ENCODE measurements at regions not wholly inside any gene's neighbourhood (a gene's known extent, or its start where the extent isn't known, plus 50 kb on each side); places are given as distances from the start of the nearest gene placed in this dataset.

- no peak for ATAC-seq
- TF ChIP-seq, protein P1, sequence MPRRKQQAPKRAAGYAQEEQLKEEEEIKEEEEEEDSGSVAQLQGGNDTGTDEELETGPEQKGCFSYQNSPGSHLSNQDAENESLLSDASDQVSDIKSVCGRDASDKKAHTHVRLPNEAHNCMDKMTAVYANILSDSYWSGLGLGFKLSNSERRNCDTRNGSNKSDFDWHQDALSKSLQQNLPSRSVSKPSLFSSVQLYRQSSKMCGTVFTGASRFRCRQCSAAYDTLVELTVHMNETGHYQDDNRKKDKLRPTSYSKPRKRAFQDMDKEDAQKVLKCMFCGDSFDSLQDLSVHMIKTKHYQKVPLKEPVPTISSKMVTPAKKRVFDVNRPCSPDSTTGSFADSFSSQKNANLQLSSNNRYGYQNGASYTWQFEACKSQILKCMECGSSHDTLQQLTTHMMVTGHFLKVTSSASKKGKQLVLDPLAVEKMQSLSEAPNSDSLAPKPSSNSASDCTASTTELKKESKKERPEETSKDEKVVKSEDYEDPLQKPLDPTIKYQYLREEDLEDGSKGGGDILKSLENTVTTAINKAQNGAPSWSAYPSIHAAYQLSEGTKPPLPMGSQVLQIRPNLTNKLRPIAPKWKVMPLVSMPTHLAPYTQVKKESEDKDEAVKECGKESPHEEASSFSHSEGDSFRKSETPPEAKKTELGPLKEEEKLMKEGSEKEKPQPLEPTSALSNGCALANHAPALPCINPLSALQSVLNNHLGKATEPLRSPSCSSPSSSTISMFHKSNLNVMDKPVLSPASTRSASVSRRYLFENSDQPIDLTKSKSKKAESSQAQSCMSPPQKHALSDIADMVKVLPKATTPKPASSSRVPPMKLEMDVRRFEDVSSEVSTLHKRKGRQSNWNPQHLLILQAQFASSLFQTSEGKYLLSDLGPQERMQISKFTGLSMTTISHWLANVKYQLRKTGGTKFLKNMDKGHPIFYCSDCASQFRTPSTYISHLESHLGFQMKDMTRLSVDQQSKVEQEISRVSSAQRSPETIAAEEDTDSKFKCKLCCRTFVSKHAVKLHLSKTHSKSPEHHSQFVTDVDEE (CRISPR knock-in tag; IDR thresholded peaks at IDR 0.05): no peak
- TF ChIP-seq ISL1 (CRISPR knock-in tag; IDR thresholded peaks at IDR 0.05) (no peak), ESRRG (CRISPR knock-in tag; IDR thresholded peaks at IDR 0.05) (no peak), ZFP30 (CRISPR knock-in tag; IDR thresholded peaks at IDR 0.05) (no peak), CSRNP3 (CRISPR knock-in tag; IDR thresholded peaks at IDR 0.05) (no peak), ZNF565 (CRISPR knock-in tag; conservative IDR thresholded peaks at IDR 0.05; ENCODE audit: low read depth) (no peak), ARNTL (CRISPR knock-in tag; IDR thresholded peaks at IDR 0.05; ENCODE audit: borderline replicate concordance, low read depth) (no peak), GLIS3 (CRISPR knock-in tag; IDR thresholded peaks at IDR 0.05) (no peak), ZC3H10 (CRISPR knock-in tag; IDR thresholded peaks at IDR 0.05) (no peak), OSR1 (CRISPR knock-in tag; IDR thresholded peaks at IDR 0.05) (no peak), TCF4 (CRISPR knock-in tag; IDR thresholded peaks at IDR 0.05; ENCODE audit: borderline replicate concordance) (no peak), ZNF8 (CRISPR knock-in tag; IDR thresholded peaks at IDR 0.05) (no peak), ZFP3 (CRISPR knock-in tag; IDR thresholded peaks at IDR 0.05) (no peak), ZNF70 (CRISPR knock-in tag; IDR thresholded peaks at IDR 0.05) (no peak), TOX (CRISPR knock-in tag; IDR thresholded peaks at IDR 0.05; ENCODE audit: borderline replicate concordance) (no peak), CSDC2 (CRISPR knock-in tag; IDR thresholded peaks at IDR 0.05) (no peak), RARB (CRISPR knock-in tag; IDR thresholded peaks at IDR 0.05) (no peak)
Observed at GRCh38 chr14:29321646-29322045, 555.1 kb downstream of the FOXG1 start.

GRCh38 chr14:29339494-29340172, 573.0 kb downstream of the FOXG1 start:
- no peak for ATAC-seq

More at GRCh38 chr14:29339494-29340172, 573.0 kb downstream of the FOXG1 start:
- TF ChIP-seq ZNF70 (CRISPR knock-in tag; IDR thresholded peaks at IDR 0.05) (no peak), CSDC2 (CRISPR knock-in tag; IDR thresholded peaks at IDR 0.05) (no peak), ZFP3 (CRISPR knock-in tag; IDR thresholded peaks at IDR 0.05) (no peak), ZNF565 (CRISPR knock-in tag; conservative IDR thresholded peaks at IDR 0.05; ENCODE audit: low read depth) (no peak), PATZ1 (CRISPR knock-in tag; IDR thresholded peaks at IDR 0.05; ENCODE audit: borderline replicate concordance) (no peak), RARB (CRISPR knock-in tag; IDR thresholded peaks at IDR 0.05) (no peak), TOX (CRISPR knock-in tag; IDR thresholded peaks at IDR 0.05; ENCODE audit: borderline replicate concordance) (no peak), ESRRG (CRISPR knock-in tag; IDR thresholded peaks at IDR 0.05) (no peak), ZFP30 (CRISPR knock-in tag; IDR thresholded peaks at IDR 0.05) (no peak), CREB5 (CRISPR knock-in tag; IDR thresholded peaks at IDR 0.05; ENCODE audit: low read depth) (no peak), ZNF8 (CRISPR knock-in tag; IDR thresholded peaks at IDR 0.05) (no peak), ARNTL (CRISPR knock-in tag; IDR thresholded peaks at IDR 0.05; ENCODE audit: borderline replicate concordance, low read depth) (no peak), SNAI2 (CRISPR knock-in tag; IDR thresholded peaks at IDR 0.05) (no peak), GLIS3 (CRISPR knock-in tag; IDR thresholded peaks at IDR 0.05) (no peak), ZC3H10 (CRISPR knock-in tag; IDR thresholded peaks at IDR 0.05) (no peak), OSR1 (CRISPR knock-in tag; IDR thresholded peaks at IDR 0.05) (no peak), TCF4 (CRISPR knock-in tag; IDR thresholded peaks at IDR 0.05; ENCODE audit: borderline replicate concordance) (no peak)
- TF ChIP-seq, protein P1 (CRISPR knock-in tag; IDR thresholded peaks at IDR 0.05): no peak
- TF ChIP-seq, protein P2, sequence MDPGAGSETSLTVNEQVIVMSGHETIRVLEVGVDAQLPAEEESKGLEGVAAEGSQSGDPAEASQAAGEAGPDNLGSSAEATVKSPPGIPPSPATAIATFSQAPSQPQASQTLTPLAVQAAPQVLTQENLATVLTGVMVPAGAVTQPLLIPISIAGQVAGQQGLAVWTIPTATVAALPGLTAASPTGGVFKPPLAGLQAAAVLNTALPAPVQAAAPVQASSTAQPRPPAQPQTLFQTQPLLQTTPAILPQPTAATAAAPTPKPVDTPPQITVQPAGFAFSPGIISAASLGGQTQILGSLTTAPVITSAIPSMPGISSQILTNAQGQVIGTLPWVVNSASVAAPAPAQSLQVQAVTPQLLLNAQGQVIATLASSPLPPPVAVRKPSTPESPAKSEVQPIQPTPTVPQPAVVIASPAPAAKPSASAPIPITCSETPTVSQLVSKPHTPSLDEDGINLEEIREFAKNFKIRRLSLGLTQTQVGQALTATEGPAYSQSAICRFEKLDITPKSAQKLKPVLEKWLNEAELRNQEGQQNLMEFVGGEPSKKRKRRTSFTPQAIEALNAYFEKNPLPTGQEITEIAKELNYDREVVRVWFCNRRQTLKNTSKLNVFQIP (CRISPR knock-in tag; IDR thresholded peaks at IDR 0.05; ENCODE audit: borderline replicate concordance, low read depth): no peak
